B cell (primary cell): ENCODE measurements at regions not wholly inside any gene's neighbourhood (a gene's known extent, or its start where the extent isn't known, plus 50 kb on each side); places are given as distances from the start of the nearest gene placed in this dataset.

Source experiments
- ATAC-seq: fragments of 200-7000 bp; cut with Tn5 transposase; one replicate; pipeline ENCODE4 v1.10.0; 2021; ENCODE audit warnings: low read depth, mild to moderate bottlenecking, moderate number of reproducible peaks, moderate library complexity
- CTCF ChIA-PET: fragments of 350-600 bp; sonication (Branson Sonifier 250); formaldehyde crosslinking; loops from one replicate; lab custom pipeline; 2021; ENCODE audit warnings: antibody characterized with exemption, inconsistent platforms; lab: Charles Lee
- POLR2A ChIA-PET: fragments of 350-600 bp; sonication (Branson Sonifier 250); formaldehyde crosslinking; loops from one replicate; lab custom pipeline; 2021; ENCODE audit warnings: antibody characterized with exemption; lab: Charles Lee
- DNase-seq: peaks from one replicate; pipeline ENCODE4 v3.0.0; 2013
- H2AFZ ChIP-seq: 2 replicates; pipeline ENCODE4 v1.6.1; 2012; ENCODE audit warnings: mild to moderate bottlenecking, low read depth, low read length; ENCODE audit not compliant: insufficient read depth, poor library complexity, severe bottlenecking
- H3K27ac ChIP-seq, 2 donors: 1 replicate in 1 of 2; 2 replicates in 1 of 2; pipeline ENCODE4 v1.5.1; 2012 to 2013; ENCODE audit warnings: low read length in 2 of 2, mild to moderate bottlenecking in 2 of 2, moderate library complexity in 1 of 2
- H3K27me3 ChIP-seq, 4 experiments: fragments of 200-600 bp in 1 of 4; sonication (generic) in 1 of 4; replicated peaks in 1 of 4; 1 replicate in 2 of 4; 2 replicates in 2 of 4; pipeline versions ENCODE4 v1.6.1 to v1.7.0; 2013 to 2016; ENCODE audit warnings: low read length in 3 of 4, mild to moderate bottlenecking in 2 of 4, mixed read lengths in 1 of 4, moderate library complexity in 1 of 4; ENCODE audit not compliant: insufficient read depth in 4 of 4, control insufficient read depth in 3 of 4; ENCODE audit errors: control extremely low read depth in 1 of 4
- H3K36me3 ChIP-seq, 2 experiments: replicated peaks in 1 of 2; 1 replicate in 1 of 2; 2 replicates in 1 of 2; pipeline versions ENCODE4 v1.6.1 to v1.7.1; 2013; ENCODE audit warnings: low read length in 1 of 2; ENCODE audit not compliant: insufficient read depth in 2 of 2, control insufficient read depth in 1 of 2; ENCODE audit errors: control extremely low read depth in 1 of 2, extremely low read depth in 1 of 2
- H3K4me1 ChIP-seq, 2 donors: fragments of 200-600 bp in 1 of 2; sonication (generic) in 1 of 2; 1 replicate in 1 of 2; 2 replicates in 1 of 2; pipeline versions ENCODE4 v1.5.1 to v1.6.1; 2013 to 2017; ENCODE audit warnings: low read length in 2 of 2; ENCODE audit not compliant: control insufficient read depth in 2 of 2, insufficient read depth in 2 of 2
- H3K4me2 ChIP-seq: replicated peaks from 2 replicates; pipeline ENCODE3; 2012; ENCODE audit warnings: mild to moderate bottlenecking, low read depth, low read length; ENCODE audit not compliant: poor library complexity, severe bottlenecking
- H3K4me3 ChIP-seq, 5 experiments: fragments of 200-600 bp in 1 of 5; sonication (generic) in 1 of 5; 1 replicate in 3 of 5; 2 replicates in 2 of 5; pipeline versions ENCODE4 v1.5.1 to v1.7.0; 2011 to 2016; ENCODE audit warnings: low read length in 4 of 5, mild to moderate bottlenecking in 4 of 5, low read depth in 2 of 5, control low read depth in 1 of 5, moderate library complexity in 1 of 5; ENCODE audit not compliant: insufficient read depth in 1 of 5; ENCODE audit errors: control extremely low read depth in 1 of 5, extremely low read depth in 1 of 5
- H3K79me2 ChIP-seq: fragments of 200-600 bp; sonication (generic); one replicate; pipeline ENCODE4 v1.6.0; 2016; ENCODE audit warnings: low read length; ENCODE audit not compliant: control insufficient read depth, insufficient read depth
- H3K9ac ChIP-seq: fragments of 200-600 bp; sonication (generic); 2 replicates; pipeline ENCODE4 v1.6.1; 2017; ENCODE audit warnings: mild to moderate bottlenecking, low read length, moderate library complexity
- H3K9me3 ChIP-seq, 3 donors: one replicate each; pipeline versions ENCODE4 v1.6.1 to v1.7.1; 2013; ENCODE audit warnings: low read length in 2 of 3; ENCODE audit not compliant: control insufficient read depth in 2 of 3, insufficient read depth in 1 of 3; ENCODE audit errors: control extremely low read depth in 1 of 3
- H4K20me1 ChIP-seq: 2 replicates; pipeline ENCODE4 v1.6.0; 2012; ENCODE audit warnings: mild to moderate bottlenecking, low read length; ENCODE audit not compliant: insufficient read depth, control insufficient read depth, poor library complexity, severe bottlenecking
- H3K27ac Mint-ChIP-seq: one replicate; pipeline ENCODE4 v1.8.0; 2021; ENCODE audit warnings: mixed read lengths
- H3K27me3 Mint-ChIP-seq: one replicate; pipeline ENCODE4 v1.8.0; 2021; ENCODE audit warnings: mixed read lengths
- H3K4me1 Mint-ChIP-seq: one replicate; pipeline ENCODE4 v1.8.0; 2021; ENCODE audit warnings: mixed read lengths
- H3K4me3 Mint-ChIP-seq: one replicate; pipeline ENCODE4 v1.8.0; 2021; ENCODE audit warnings: mixed read lengths
- H3K9me3 Mint-ChIP-seq: one replicate; pipeline ENCODE4 v1.8.0; 2022; ENCODE audit warnings: mixed read lengths; ENCODE audit not compliant: insufficient read depth
- EZH2 ChIP-seq: IDR thresholded peaks from 2 replicates; pipeline ENCODE4 v1.6.1; 2012; ENCODE audit warnings: borderline replicate concordance, low read depth, mild to moderate bottlenecking, moderate library complexity, low read length; ENCODE audit not compliant: insufficient read depth, poor library complexity, severe bottlenecking
- WGBS: methylation state at CpG from one replicate; pipeline ENCODE4 v1.1.5; 2013; ENCODE audit warnings: missing lambda C conversion rate; ENCODE audit not compliant: insufficient coverage; 5-methylcytosine and 5-hydroxymethylcytosine counted together
- intact Hi-C: fragments of 100-400 bp; cut with micrococcal nuclease; formaldehyde crosslinking; loops from one replicate; pipeline ENCODE4 v1.10.0; 2022
- TF ChIP-seq, protein P1 (sequence below): fragments of 200-600 bp; IDR thresholded peaks from one replicate; pipeline ENCODE4 v1.8.0; 2022; ENCODE audit warnings: antibody characterized with exemption, mild to moderate bottlenecking

DNA sequence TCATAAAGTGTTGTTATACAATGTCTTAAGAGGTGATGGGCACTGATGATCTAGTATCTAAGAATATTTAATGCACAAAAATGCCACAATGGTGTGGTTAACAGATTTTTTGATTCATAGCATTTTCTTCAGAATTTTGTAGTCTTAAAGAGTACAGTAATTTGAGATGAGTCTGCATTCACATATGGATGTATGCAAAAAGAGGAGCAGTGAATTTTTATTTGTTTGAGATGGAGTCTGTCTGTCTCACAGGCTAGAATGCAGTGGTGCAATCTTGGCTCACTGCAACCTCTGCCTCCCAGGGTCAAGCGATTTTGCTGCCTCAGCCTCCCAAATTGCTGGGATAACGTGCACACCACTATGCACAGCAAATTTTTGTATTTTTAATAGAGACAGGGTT, 110.5 kb downstream of the ZPLD1 start:
- ChIA-PET POLR2A (no interaction called here), CTCF (no interaction called here)
- Histone ChIP-seq H3K27ac (no peak overlapping the region), H3K36me3 (no peaks in the 10 kb centered on the region), H4K20me1 (no peaks in the 10 kb centered on the region), H2AFZ (no peak overlapping the region), H3K9me3 (no peaks in the 10 kb centered on the region), H3K4me2 (no peak overlapping the region), H3K4me3 (no peak overlapping the region), H3K27me3 (peaks cover 0 to 8% (median 2%) of the 10 kb centered on the region in 4 experiments), H3K9ac (no peak overlapping the region), H3K79me2 (no peaks in the 10 kb centered on the region), H3K4me1 (no peaks in the 10 kb centered on the region)
- TF ChIP-seq, protein P1, sequence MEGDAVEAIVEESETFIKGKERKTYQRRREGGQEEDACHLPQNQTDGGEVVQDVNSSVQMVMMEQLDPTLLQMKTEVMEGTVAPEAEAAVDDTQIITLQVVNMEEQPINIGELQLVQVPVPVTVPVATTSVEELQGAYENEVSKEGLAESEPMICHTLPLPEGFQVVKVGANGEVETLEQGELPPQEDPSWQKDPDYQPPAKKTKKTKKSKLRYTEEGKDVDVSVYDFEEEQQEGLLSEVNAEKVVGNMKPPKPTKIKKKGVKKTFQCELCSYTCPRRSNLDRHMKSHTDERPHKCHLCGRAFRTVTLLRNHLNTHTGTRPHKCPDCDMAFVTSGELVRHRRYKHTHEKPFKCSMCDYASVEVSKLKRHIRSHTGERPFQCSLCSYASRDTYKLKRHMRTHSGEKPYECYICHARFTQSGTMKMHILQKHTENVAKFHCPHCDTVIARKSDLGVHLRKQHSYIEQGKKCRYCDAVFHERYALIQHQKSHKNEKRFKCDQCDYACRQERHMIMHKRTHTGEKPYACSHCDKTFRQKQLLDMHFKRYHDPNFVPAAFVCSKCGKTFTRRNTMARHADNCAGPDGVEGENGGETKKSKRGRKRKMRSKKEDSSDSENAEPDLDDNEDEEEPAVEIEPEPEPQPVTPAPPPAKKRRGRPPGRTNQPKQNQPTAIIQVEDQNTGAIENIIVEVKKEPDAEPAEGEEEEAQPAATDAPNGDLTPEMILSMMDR, result no peak
- no peak for TF ChIP-seq EZH2
- WGBS, result no CpG with 5 or more reads among the region's 2 CpGs
- DNase-seq (no peak), ATAC-seq (no peak)
- H3K9me3 Mint-ChIP-seq, result no peaks in the 10 kb centered on the region
- no peaks in the 10 kb centered on the region for H3K4me1 Mint-ChIP-seq
- H3K4me3 Mint-ChIP-seq, result no peak overlapping the region
- no peak overlapping the region for H3K27ac Mint-ChIP-seq
- H3K27me3 Mint-ChIP-seq, result peaks cover 6% of the 10 kb centered on the region
- intact Hi-C loops, result no loop called here

DNA sequence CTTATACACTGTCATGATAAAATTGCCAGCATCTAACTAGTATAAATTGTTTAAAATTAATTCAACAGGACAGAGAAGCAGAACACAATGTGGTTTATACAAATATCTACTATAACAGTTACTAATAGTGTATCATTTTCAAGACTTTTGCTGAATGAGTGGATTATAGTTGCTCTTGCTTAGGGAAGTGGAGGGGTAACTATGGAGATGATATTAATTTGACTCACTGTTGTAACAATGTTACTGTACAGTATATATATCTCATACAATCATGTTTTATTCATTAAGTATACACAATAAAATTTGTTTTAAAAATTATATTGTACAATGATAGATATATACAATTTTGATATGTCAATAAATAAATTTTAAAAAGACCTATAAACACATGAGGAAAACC, 119.1 kb downstream of the ZPLD1 start:
- Mint-ChIP-seq H3K4me3 (no peak overlapping the region), H3K4me1 (no peaks in the 10 kb centered on the region), H3K27ac (no peak overlapping the region), H3K9me3 (no peaks in the 10 kb centered on the region), H3K27me3 (peaks cover 15% of the 10 kb centered on the region)
- no peak for DNase-seq
- TF ChIP-seq, protein P1, result no peak
- no peak for TF ChIP-seq EZH2
- POLR2A ChIA-PET, result no interaction called here
- no peaks in the 10 kb centered on the region for H3K4me1 ChIP-seq
- intact Hi-C loops, result no loop called here
- H3K9ac ChIP-seq, result no peak overlapping the region
- no peak for ATAC-seq
- no peak overlapping the region for H3K27ac ChIP-seq
- no peaks in the 10 kb centered on the region for H3K9me3 ChIP-seq
- no peaks in the 10 kb centered on the region for H3K36me3 ChIP-seq
- H4K20me1 ChIP-seq, result no peaks in the 10 kb centered on the region
- H3K27me3 ChIP-seq, result peaks cover 0 to 4% (median 2%) of the 10 kb centered on the region in 4 experiments
- H3K79me2 ChIP-seq, result no peaks in the 10 kb centered on the region
- no peak overlapping the region for H3K4me2 ChIP-seq
- H2AFZ ChIP-seq, result no peak overlapping the region
- CTCF ChIA-PET, result no interaction called here
- no peak overlapping the region for H3K4me3 ChIP-seq
